Keratinocyte (primary cell): ENCODE measurements at regions not wholly inside any gene's neighbourhood (a gene's known extent, or its start where the extent isn't known, plus 50 kb on each side); places are given as distances from the start of the nearest gene placed in this dataset.

ENCODE experiments used
- CTCF ChIP-seq, 3 experiments: IDR thresholded peaks in 1 of 3; conservative IDR thresholded peaks in 1 of 3; optimal IDR thresholded peaks in 1 of 3; 2 replicates in 2 of 3; 3 replicates in 1 of 3; pipeline versions ENCODE3 to v1.5.1; 2011; ENCODE audit warnings: low read length in 3 of 3, mild to moderate bottlenecking in 3 of 3, moderate library complexity in 2 of 3, control low read depth in 1 of 3, inconsistent platforms in 1 of 3; ENCODE audit not compliant: insufficient read depth in 2 of 3; ENCODE audit errors: extremely low read depth in 1 of 3
- EZH2 ChIP-seq: IDR thresholded peaks from one replicate; pipeline ENCODE4 v1.6.1; 2012; ENCODE audit warnings: inconsistent platforms, mild to moderate bottlenecking, low read length, moderate library complexity

GRCh38 chr20:60192326-60192725 lies 234.1 kb downstream of the CDH26 start:
- TF ChIP-seq CTCF (optimal IDR thresholded peaks at IDR 0.05 in 1 of 3, IDR thresholded peaks at IDR 0.05 in 1 of 3, conservative IDR thresholded peaks at IDR 0.05 in 1 of 3; ENCODE audit: extremely low read depth in 1 of 3, insufficient read depth in 2 of 3, low read length in 3 of 3) = no peak
- no peak for TF ChIP-seq EZH2
